ENCODE measurements at regions not wholly inside any gene's neighbourhood (a gene's known extent, or its start where the extent isn't known, plus 50 kb on each side); places are given as distances from the start of the nearest gene placed in this dataset.

DNA sequence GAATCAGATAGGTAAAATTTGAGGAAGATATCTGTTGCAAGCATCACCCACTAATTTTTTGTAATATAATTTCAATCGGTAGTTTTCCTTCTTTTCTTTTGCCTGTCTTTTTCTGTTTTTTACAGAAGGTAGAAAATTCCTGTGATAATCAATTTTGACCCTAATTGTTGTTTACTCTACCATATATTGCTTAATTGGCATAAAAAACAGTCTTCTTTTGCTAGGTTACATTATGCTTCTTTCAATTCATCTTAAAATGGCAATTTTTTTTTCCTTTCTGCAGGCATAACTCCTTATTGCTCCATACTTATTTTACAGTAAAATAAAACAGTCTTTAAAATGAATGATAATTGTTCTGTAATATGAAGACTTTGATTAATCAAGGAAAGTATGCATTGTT lies 286.2 kb upstream of the LRP1B start:
- TF ChIP-seq, protein P1, sequence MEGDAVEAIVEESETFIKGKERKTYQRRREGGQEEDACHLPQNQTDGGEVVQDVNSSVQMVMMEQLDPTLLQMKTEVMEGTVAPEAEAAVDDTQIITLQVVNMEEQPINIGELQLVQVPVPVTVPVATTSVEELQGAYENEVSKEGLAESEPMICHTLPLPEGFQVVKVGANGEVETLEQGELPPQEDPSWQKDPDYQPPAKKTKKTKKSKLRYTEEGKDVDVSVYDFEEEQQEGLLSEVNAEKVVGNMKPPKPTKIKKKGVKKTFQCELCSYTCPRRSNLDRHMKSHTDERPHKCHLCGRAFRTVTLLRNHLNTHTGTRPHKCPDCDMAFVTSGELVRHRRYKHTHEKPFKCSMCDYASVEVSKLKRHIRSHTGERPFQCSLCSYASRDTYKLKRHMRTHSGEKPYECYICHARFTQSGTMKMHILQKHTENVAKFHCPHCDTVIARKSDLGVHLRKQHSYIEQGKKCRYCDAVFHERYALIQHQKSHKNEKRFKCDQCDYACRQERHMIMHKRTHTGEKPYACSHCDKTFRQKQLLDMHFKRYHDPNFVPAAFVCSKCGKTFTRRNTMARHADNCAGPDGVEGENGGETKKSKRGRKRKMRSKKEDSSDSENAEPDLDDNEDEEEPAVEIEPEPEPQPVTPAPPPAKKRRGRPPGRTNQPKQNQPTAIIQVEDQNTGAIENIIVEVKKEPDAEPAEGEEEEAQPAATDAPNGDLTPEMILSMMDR (IDR thresholded peaks at IDR 0.05) = no peak
- TF ChIP-seq EP300 (IDR thresholded peaks at IDR 0.05) (no peak), POLR2AphosphoS5 (IDR thresholded peaks at IDR 0.05) (no peak), POLR2A (IDR thresholded peaks at IDR 0.05) (no peak)
